HG03342 (cell line): ENCODE measurements at regions not wholly inside any gene's neighbourhood (a gene's known extent, or its start where the extent isn't known, plus 50 kb on each side); places are given as distances from the start of the nearest gene placed in this dataset.
A peak's percentile ranks its signal among the peaks of the same experiment; 100 is the strongest.

ENCODE experiments used
- ATAC-seq: cut with Tn5 transposase; IDR thresholded peaks from one replicate; pipeline ENCODE4 v1.9.1; 2021; ENCODE audit warnings: mild to moderate bottlenecking, moderate library complexity; ENCODE audit not compliant: unreplicated experiment

- ATAC-seq, result no peak
These were observed 83.6 kb downstream of the HPGD start for GRCh38 chr4:174438711-174439110.

GRCh38 chr4:174437749-174438148, 84.5 kb downstream of the HPGD start:
- no peak for ATAC-seq

GRCh38 chr4:174437324-174437723, 85.0 kb downstream of the HPGD start:
- ATAC-seq, result no peak

GRCh38 chr4:174436377-174436776, 85.9 kb downstream of the HPGD start:
- no peak for ATAC-seq

- no peak for ATAC-seq
These were observed 86.3 kb downstream of the HPGD start for GRCh38 chr4:174435974-174436373.

- no peak for ATAC-seq
These were observed 87.8 kb downstream of the HPGD start for GRCh38 chr4:174434455-174434854.

GRCh38 chr4:174430576-174430975, 91.7 kb downstream of the HPGD start:
- no peak for ATAC-seq

- ATAC-seq, result no peak
These were observed 92.4 kb downstream of the HPGD start for GRCh38 chr4:174429701-174430410.

GRCh38 chr4:174427571-174428140, 94.6 kb downstream of the HPGD start:
- no peak for ATAC-seq

- ATAC-seq, result no peak
These were observed 96.6 kb downstream of the HPGD start for GRCh38 chr4:174425669-174426068.

GRCh38 chr4:174423257-174423944, 98.9 kb downstream of the HPGD start:
- peak; percentile 71 for ATAC-seq

- no peak for ATAC-seq
These were observed 99.4 kb downstream of the HPGD start for GRCh38 chr4:174422893-174423256.

GRCh38 chr4:174420316-174420715, 102.0 kb downstream of the HPGD start:
- no peak for ATAC-seq

- no peak for ATAC-seq
These were observed 103.6 kb downstream of the HPGD start for GRCh38 chr4:174418640-174419212.

- ATAC-seq, result no peak
These were observed 113.3 kb downstream of the HPGD start for GRCh38 chr4:174408841-174409552.

GRCh38 chr4:174406383-174406782, 115.9 kb downstream of the HPGD start:
- ATAC-seq, result no peak

GRCh38 chr4:174405923-174406322, 116.4 kb downstream of the HPGD start:
- ATAC-seq, result no peak

- ATAC-seq, result no peak
These were observed 117.6 kb downstream of the HPGD start for GRCh38 chr4:174404677-174405076.

GRCh38 chr4:174403177-174403543, 119.1 kb downstream of the HPGD start:
- no peak for ATAC-seq

- no peak for ATAC-seq
These were observed 118.9 kb downstream of the CEP44 start for GRCh38 chr4:174402470-174403176.
